ENCODE measurements at regions not wholly inside any gene's neighbourhood (a gene's known extent, or its start where the extent isn't known, plus 50 kb on each side); places are given as distances from the start of the nearest gene placed in this dataset.
"Not testable (repeated sequence)": the region's sequence is repeated elsewhere in the genome, so short reads cannot be mapped to it uniquely, and the experiment has no call there.

DNA sequence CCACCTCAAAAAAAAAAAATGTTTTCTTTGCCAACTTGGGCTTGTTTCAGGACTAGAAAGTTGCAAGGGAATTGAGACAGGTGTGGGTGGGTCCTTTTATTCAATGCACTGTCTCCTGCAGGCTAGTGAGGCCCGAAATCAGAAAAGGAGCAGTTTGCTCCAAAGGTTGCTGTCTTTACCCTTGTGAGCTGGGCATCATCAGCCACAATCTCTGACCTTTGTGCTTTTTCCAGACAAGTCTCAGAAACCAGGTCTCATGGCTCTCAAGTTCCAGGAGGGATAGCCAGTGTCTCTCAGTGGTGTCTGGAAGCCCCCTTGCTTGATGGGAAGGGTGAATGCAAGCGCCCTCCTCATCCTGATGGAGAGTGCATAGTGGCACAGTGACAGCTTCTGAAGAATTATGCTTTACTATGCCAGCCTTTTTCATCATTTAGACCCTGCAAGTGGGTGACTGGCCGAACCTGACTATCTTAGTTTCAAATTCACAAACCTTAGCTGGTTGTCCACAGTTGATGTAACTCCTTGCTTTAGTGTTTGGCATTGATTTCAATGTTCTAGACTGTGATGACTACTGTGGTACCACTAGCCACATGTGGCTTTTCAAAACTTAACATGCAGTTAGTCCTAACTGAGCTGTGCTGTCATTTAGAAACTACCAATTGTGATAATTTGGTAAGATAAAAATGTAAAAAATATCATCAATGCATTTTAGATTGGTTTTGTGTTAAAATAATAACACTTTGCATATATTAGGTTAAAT, 468.6 kb downstream of the GADD45G start:
- no peaks in the 10 kb centered on the region for H3K4me1 ChIP-seq (ENCODE audit: insufficient read depth, low read length, poor library complexity, severe bottlenecking)
- no TSS peak for BruUV-seq (replicated peaks)
- no peaks in the 10 kb centered on the region for H3K9me3 ChIP-seq (ENCODE audit: low read length)
- no peak for TF ChIP-seq EZH2phosphoT487 (IDR thresholded peaks at IDR 0.05; ENCODE audit: borderline replicate concordance, low read depth, low read length)
- TF ChIP-seq, protein P1, sequence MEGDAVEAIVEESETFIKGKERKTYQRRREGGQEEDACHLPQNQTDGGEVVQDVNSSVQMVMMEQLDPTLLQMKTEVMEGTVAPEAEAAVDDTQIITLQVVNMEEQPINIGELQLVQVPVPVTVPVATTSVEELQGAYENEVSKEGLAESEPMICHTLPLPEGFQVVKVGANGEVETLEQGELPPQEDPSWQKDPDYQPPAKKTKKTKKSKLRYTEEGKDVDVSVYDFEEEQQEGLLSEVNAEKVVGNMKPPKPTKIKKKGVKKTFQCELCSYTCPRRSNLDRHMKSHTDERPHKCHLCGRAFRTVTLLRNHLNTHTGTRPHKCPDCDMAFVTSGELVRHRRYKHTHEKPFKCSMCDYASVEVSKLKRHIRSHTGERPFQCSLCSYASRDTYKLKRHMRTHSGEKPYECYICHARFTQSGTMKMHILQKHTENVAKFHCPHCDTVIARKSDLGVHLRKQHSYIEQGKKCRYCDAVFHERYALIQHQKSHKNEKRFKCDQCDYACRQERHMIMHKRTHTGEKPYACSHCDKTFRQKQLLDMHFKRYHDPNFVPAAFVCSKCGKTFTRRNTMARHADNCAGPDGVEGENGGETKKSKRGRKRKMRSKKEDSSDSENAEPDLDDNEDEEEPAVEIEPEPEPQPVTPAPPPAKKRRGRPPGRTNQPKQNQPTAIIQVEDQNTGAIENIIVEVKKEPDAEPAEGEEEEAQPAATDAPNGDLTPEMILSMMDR (conservative IDR thresholded peaks at IDR 0.05; ENCODE audit: low read length) = no peak
- ChIA-PET POLR2A (no interaction called here), CTCF (ENCODE audit: unreplicated experiment) (no interaction called here)
- no peak overlapping the region for H3K4me2 ChIP-seq (ENCODE audit: low read length)
- H4K20me1 ChIP-seq (ENCODE audit: insufficient read depth, low read length) = no peaks in the 10 kb centered on the region
- H3K9me2 ChIP-seq (ENCODE audit: insufficient read depth, low read length) = no peaks in the 10 kb centered on the region
- H3K27ac ChIP-seq (ENCODE audit: low read depth, low read length, poor library complexity, severe bottlenecking) = no peak overlapping the region
- intact Hi-C loops (cut with micrococcal nuclease; ENCODE audit: unreplicated experiment) = no loop called here
- no peak overlapping the region for H2AFZ ChIP-seq (ENCODE audit: low read length)
- no peak for DNase-seq (ENCODE audit: low spot score)
- no peak overlapping the region for H3K4me3 ChIP-seq (ENCODE audit: low read depth, low read length, poor library complexity, severe bottlenecking)
- H3K79me2 ChIP-seq (ENCODE audit: insufficient read depth, low read depth, low read length) = no peaks in the 10 kb centered on the region
- no peaks in the 10 kb centered on the region for H3K36me3 ChIP-seq (ENCODE audit: insufficient read depth, low read length)

DNA sequence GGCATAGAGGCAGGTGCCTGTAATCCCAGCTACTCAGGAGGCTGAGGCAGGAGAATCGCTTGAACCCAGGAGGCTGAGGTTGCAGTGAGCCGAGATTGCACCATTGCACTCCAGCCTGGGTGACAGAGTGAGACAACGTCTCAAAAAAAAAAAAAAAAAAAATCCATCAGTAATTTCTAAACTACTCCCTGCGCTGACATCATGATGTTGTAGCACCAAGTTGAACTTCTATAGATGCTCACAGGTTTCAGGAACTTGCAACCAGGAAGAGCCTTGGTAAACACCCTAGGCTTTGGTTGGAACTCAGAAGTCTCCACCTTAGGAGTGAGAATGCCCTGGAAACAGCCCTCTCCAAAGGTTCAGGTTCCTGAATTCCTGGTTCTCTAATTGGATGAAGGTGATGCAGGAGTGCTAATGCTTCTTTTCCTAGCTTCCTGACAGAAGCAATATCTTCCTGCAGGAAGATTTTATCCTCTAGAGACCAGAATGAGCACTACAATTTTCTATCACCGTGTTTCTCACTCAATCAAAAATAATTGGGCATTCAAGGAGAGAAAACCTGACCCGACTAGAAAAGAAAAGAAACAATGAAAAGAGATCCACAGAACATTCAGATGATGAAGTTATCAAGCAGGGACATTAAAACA, 469.6 kb downstream of the GADD45G start:
- CTCF ChIA-PET (ENCODE audit: unreplicated experiment) = no interaction called here

DNA sequence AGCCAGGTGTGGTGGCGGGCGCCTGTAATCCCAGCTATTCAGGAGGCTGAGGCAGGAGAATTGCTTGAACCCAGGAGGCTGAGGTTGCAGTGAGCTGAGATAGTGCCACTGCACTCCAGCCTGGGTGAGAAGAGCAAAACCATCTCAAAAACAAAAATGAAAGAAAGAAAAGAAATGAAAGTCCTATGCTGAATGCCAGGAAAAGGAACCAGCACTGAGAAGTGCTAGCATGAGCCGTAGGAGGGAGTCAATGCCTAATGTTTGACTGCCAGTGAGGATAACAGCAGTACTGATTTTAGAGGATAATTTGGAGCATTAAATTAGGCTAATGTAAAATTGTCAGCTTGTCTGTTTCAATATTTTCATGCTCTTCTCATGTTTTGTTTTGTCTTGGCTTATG, 472.8 kb downstream of the GADD45G start:
- H3K9me3 ChIP-seq (ENCODE audit: low read length); H4K20me1 ChIP-seq (ENCODE audit: insufficient read depth, low read length); H3K4me3 ChIP-seq (ENCODE audit: low read depth, low read length, poor library complexity, severe bottlenecking); POLR2A ChIA-PET; BruUV-seq (replicated peaks); H3K27ac ChIP-seq (ENCODE audit: low read depth, low read length, poor library complexity, severe bottlenecking); H3K4me1 ChIP-seq (ENCODE audit: insufficient read depth, low read length, poor library complexity, severe bottlenecking); CTCF ChIA-PET (ENCODE audit: unreplicated experiment); H2AFZ ChIP-seq (ENCODE audit: low read length); H3K4me2 ChIP-seq (ENCODE audit: low read length); intact Hi-C loops (cut with micrococcal nuclease; ENCODE audit: unreplicated experiment); H3K9me2 ChIP-seq (ENCODE audit: insufficient read depth, low read length); H3K79me2 ChIP-seq (ENCODE audit: insufficient read depth, low read depth, low read length); DNase-seq (ENCODE audit: low spot score); H3K36me3 ChIP-seq (ENCODE audit: insufficient read depth, low read length): not testable (repeated sequence)

More for the DNA sequence above, 469.6 kb downstream of the GADD45G start:
- POLR2A ChIA-PET = no interaction called here
- Histone ChIP-seq H3K9me3 (ENCODE audit: low read length) (no peaks in the 10 kb centered on the region), H3K9me2 (ENCODE audit: insufficient read depth, low read length) (no peaks in the 10 kb centered on the region), H3K36me3 (ENCODE audit: insufficient read depth, low read length) (no peaks in the 10 kb centered on the region), H3K4me1 (ENCODE audit: insufficient read depth, low read length, poor library complexity, severe bottlenecking) (no peaks in the 10 kb centered on the region), H2AFZ (ENCODE audit: low read length) (no peak overlapping the region), H3K4me3 (ENCODE audit: low read depth, low read length, poor library complexity, severe bottlenecking) (no peak overlapping the region), H3K79me2 (ENCODE audit: insufficient read depth, low read depth, low read length) (no peaks in the 10 kb centered on the region), H3K27ac (ENCODE audit: low read depth, low read length, poor library complexity, severe bottlenecking) (no peak overlapping the region), H3K4me2 (ENCODE audit: low read length) (no peak overlapping the region), H4K20me1 (ENCODE audit: insufficient read depth, low read length) (no peaks in the 10 kb centered on the region)
- no peak for DNase-seq (ENCODE audit: low spot score)
- BruUV-seq (replicated peaks) = no TSS peak
- intact Hi-C loops (cut with micrococcal nuclease; ENCODE audit: unreplicated experiment) = no loop called here
- TF ChIP-seq, protein P1 (conservative IDR thresholded peaks at IDR 0.05; ENCODE audit: low read length) = no peak
- TF ChIP-seq EZH2phosphoT487 (IDR thresholded peaks at IDR 0.05; ENCODE audit: borderline replicate concordance, low read depth, low read length) = no peak

Data from OCI-LY7 (cell line).